HG03045 (cell line): ENCODE measurements at regions not wholly inside any gene's neighbourhood (a gene's known extent, or its start where the extent isn't known, plus 50 kb on each side); places are given as distances from the start of the nearest gene placed in this dataset.

Experiments
- ATAC-seq: cut with Tn5 transposase; IDR thresholded peaks from one replicate; pipeline ENCODE4 v1.9.1; 2021; ENCODE audit warnings: mild to moderate bottlenecking, moderate library complexity; ENCODE audit not compliant: unreplicated experiment

GRCh38 chr3:124089214-124089613 is 97.3 kb upstream of the ROPN1 start:
- ATAC-seq, result no peak

- ATAC-seq, result no peak
These were observed 99.8 kb upstream of the ROPN1 start for GRCh38 chr3:124091716-124092115.

DNA sequence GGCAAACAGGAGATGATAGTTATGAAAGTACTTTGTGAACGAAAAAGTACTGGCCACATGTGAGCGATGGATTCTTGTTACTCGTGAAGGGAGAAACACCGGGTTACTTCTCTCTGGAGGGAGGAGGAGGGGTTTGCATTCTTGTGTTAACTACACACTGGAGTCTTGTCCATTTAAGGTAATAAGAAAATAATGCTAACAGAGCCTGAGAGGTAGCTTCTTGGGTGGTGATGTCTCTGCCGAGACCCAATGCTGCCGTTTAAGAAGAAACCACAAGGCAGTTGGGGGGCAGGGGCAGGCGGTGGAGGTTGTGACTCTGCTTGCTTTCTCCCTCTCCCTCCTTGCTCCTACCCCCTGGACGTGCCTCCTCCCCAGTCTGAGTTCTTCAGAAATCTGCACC is 100.9 kb upstream of the ROPN1 start:
- ATAC-seq, result no peak

DNA sequence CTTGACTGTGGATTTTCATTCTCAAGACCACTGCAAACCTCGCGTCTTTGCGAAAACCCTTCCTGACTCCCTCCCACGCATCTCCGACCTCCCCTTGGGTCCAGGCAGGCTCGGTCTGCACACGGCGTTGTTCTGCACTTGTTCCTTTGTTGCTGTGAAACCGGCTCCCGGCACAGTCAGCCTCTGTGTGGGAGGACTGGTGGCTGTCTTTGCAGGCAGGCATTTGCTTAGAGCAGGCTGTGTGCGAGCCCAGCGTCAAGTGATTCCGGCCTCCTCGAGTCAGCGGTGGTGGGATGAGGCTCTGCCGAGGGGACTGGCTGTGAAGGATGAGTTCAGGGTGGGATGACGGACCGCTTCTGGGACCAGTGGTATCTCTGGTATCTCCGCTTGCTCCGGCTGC is 102.6 kb upstream of the ROPN1 start:
- no peak for ATAC-seq

- ATAC-seq, result no peak
These were observed 105.6 kb upstream of the ROPN1 start for GRCh38 chr3:124097362-124098131.

DNA sequence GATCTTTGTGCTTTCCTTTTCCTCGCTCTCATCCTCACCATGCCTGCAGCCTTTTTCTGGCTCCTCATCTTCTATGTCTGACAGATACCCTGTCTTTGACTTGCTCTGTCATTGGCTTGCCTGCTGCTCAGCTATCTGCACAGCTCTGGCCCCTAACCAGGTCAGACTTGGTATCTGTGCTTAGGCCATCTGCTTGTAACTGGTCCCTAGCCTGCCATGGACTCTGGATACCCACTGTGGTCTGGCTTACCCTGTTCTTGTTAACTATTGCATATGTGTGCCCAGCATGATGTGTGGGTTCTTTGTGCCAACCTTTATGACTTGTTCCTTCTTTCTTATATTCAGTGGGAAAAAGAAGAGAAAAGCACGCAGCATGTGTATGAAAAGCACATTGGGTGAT is 109.7 kb upstream of the ROPN1 start:
- ATAC-seq, result no peak

GRCh38 chr3:124107104-124107890 is 115.4 kb upstream of the ROPN1 start:
- ATAC-seq, result no peak

GRCh38 chr3:124108446-124108845 is 116.5 kb upstream of the ROPN1 start:
- no peak for ATAC-seq

- ATAC-seq, result no peak
These were observed 121.6 kb upstream of the ROPN1 start for GRCh38 chr3:124113485-124113884.

DNA sequence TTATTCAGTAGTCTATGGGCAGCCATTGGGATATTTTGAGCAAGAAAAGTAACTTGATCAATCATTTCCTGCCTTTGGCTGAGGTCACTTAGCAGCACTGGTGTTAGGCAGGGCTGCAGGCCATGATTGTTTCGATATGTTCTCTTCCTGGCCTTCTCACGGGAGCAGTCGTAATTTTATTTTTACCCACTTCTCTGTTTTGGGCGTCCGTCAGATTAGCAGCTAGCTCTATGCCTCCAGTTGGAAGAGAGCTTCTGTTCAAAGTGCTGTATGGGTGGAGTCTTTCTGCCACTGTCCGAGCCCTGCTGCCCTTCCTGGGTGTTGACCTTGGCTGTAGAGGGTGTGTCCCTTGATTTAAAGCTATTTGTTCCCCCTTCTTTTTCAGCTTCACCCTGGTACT is 123.4 kb upstream of the ROPN1 start:
- ATAC-seq, result no peak

GRCh38 chr3:124115956-124116355 is 124.0 kb upstream of the ROPN1 start:
- no peak for ATAC-seq

- ATAC-seq, result no peak
These were observed 125.0 kb upstream of the ROPN1 start for GRCh38 chr3:124116906-124117305.

DNA sequence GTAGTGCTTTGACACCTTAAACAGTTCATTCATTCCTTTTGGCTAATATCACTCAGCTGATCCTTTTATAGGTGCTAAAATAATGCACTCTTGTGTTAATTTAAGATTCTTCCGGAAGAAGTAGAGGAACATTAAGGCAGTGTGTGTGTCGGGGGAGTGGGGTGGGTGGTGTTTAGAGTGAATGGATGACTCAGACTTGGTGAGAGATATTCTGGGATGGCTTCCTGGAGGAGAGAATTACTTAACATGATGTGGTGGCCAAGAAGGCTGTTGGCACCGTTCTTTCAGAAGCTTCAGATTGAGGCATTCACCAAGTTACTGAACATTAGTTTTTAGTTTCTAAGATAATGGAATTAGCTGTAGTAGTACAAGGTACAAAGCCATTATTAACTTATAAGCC is 125.6 kb upstream of the ROPN1 start:
- no peak for ATAC-seq

DNA sequence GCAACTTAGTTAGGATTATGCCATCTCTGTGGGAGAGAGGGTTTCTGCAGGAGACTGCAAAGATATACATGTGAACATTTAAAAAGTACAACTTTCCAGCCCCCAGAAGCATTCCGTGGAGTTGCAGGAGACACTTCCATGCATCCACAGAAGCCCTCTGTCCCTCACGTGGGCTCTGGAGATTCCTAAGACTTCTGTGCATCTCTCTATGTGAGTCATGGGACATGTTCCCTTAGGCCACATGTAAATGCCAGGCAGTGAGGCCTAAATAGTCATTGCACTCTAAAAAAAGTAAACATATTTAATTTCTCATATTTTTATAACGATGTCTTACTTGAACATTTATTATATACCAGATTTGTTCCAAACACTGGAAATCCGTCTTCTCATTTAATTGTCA is 126.5 kb upstream of the ROPN1 start:
- no peak for ATAC-seq

DNA sequence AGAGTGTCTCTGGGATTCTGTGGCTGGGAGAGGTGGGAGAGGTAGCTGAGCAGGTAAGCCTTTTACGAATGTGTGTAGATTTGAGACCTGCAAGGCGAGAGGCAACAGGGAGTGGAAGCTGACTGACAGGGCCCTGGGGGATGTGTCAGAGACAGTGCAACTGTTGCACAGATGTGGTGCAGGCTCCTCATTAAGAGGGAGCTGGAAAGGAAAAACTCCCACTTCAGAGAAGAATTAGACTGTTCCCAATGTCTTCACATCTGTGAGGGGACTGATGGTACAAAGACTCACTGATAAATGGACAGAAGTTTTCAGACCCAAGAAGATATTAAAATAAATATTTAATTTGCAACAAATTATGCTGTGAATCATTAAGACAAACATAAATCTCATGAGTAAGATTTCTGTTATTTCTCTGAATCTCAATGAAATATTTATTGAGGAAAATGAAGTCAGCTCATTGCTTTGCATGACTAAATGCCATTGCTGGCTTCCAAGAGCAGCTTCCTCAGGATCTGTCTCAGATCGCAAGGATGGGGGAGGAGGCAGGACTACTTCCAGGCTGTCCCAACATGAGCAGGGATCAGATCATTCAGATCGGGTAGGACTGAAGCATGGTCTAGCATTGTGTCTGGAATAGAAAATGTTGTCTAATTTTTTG is 127.3 kb upstream of the ROPN1 start:
- ATAC-seq, result no peak

DNA sequence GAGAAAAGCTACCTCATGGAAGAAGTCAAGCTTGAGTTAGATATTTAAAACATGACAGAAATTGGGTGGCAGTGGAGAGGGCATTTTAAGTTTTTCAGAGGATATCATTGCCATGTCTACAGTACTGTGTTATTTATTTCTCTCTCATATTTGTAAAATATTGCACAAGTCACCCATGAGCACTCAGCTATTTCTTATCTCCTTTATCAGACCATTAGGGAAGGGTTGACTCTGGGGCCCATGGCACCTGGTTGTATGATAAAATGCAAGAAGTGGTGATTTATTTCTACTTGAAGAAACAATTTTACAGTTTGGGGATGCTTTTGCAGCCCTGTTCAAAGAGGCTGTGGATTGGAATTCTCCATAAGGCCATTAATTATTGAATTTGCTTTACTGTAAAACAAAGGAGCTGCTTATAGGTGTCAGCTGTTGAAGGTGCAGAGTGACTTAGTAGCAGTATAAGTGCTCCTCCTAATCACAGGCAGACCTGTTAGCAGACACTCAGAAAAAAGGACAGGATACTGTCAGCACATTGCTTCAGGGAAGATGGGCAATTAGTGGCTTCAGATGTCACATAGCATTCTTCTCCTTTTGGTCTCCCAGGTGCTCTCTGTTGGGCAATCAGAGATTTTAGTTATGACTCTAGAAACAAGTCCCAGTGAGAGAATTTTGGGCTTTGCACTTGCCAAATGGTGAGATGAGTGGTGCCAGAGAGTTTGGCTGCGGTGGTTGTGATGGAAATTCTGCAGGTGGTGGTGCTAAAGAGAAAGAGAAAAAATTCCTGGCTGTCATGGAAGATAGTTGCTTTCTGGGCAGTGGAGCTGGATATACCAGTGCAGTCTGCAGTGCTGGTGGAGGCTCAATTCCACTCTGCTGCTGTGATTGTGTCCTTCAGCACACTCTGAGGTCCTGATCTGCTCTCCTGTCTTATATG is 129.7 kb upstream of the ROPN1 start:
- no peak for ATAC-seq

- ATAC-seq, result no peak
These were observed 133.4 kb upstream of the ROPN1 start for GRCh38 chr3:124125315-124125714.

DNA sequence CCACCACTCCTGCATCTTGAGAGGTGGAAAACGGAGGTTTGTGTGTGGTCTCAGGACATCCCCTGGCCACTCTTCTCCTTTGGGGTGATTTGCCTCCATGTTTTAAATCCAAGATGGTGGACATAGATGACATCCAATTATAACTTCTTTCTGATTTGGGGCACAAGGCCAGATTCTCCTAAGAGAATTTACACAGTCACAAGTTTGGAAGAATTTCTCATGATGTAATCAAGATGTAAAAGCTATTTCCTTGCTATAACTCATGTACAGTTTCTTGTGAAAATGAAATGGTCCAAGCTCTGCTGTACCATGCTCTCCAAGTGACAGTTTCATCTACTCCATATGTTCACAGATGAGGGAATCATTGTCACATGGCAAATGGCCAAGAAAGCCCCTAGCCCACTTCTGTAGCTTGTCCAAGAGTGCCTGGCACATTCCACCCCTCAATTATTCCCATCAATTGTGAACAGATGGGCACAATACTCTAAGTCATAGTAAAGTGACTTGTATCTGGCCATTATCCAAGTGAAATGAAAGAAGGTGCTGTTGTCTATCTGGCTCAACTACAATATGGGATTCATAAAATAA is 134.6 kb upstream of the ROPN1 start:
- ATAC-seq, result no peak

GRCh38 chr3:124131158-124131557 is 139.2 kb upstream of the ROPN1 start:
- no peak for ATAC-seq

GRCh38 chr3:124131580-124131979 is 139.7 kb upstream of the ROPN1 start:
- ATAC-seq, result no peak
